Neutrophil (primary cell): ENCODE measurements at regions not wholly inside any gene's neighbourhood (a gene's known extent, or its start where the extent isn't known, plus 50 kb on each side); places are given as distances from the start of the nearest gene placed in this dataset.

Experiments
- H3K27ac ChIP-seq: fragments of 200-600 bp; sonication (generic); 2 replicates; pipeline ENCODE4 v1.5.1; 2016; ENCODE audit warnings: mild to moderate bottlenecking, moderate library complexity
- H3K27me3 ChIP-seq: fragments of 200-600 bp; sonication (generic); 2 replicates; pipeline ENCODE4 v1.6.0; 2016; ENCODE audit warnings: mild to moderate bottlenecking
- H3K36me3 ChIP-seq: fragments of 200-600 bp; sonication (generic); 2 replicates; pipeline ENCODE4 v1.5.1; 2017
- H3K4me1 ChIP-seq, 2 experiments: fragments of 200-600 bp in 1 of 2; sonication (generic) in 1 of 2; 1 replicate in 1 of 2; 2 replicates in 1 of 2; pipeline versions ENCODE4 v1.5.1 to v1.6.1; 2013 to 2016; ENCODE audit warnings: low read depth in 1 of 2, low read length in 1 of 2, mild to moderate bottlenecking in 1 of 2, moderate library complexity in 1 of 2; ENCODE audit not compliant: control insufficient read depth in 1 of 2, insufficient read depth in 1 of 2
- H3K4me3 ChIP-seq, 2 experiments: fragments of 200-600 bp in 1 of 2; sonication (generic) in 1 of 2; 1 replicate in 1 of 2; 2 replicates in 1 of 2; pipeline ENCODE4 v1.5.1; 2013 to 2016; ENCODE audit warnings: low read depth in 1 of 2, low read length in 1 of 2, mild to moderate bottlenecking in 1 of 2, moderate library complexity in 1 of 2
- H3K9me3 ChIP-seq: fragments of 200-600 bp; sonication (generic); 2 replicates; pipeline ENCODE4 v1.5.1; 2016
- CTCF ChIP-seq: fragments of 200-600 bp; sonication (generic); IDR thresholded peaks from 2 replicates; pipeline ENCODE4 v1.5.1; 2016; ENCODE audit warnings: antibody characterized with exemption

GRCh38 chr4:74534121-74534520 is 89.2 kb downstream of the AREG start:
- peaks cover 0 to 3% of the 10 kb centered on the region in 2 experiments for H3K4me1 ChIP-seq
- no peaks in the 10 kb centered on the region for H3K9me3 ChIP-seq
- TF ChIP-seq CTCF: no peak
- no peaks in the 10 kb centered on the region for H3K27me3 ChIP-seq
- no peak overlapping the region for H3K4me3 ChIP-seq
- H3K36me3 ChIP-seq: no peaks in the 10 kb centered on the region
- H3K27ac ChIP-seq: no peak overlapping the region

- Histone ChIP-seq H3K27me3 (no peaks in the 10 kb centered on the region), H3K36me3 (no peaks in the 10 kb centered on the region), H3K4me3 (no peak overlapping the region), H3K4me1 (peaks cover 0 to 3% of the 10 kb centered on the region in 2 experiments), H3K9me3 (no peaks in the 10 kb centered on the region), H3K27ac (no peak overlapping the region)
- TF ChIP-seq CTCF: no peak
Observed at GRCh38 chr4:74534936-74535335, 90.0 kb downstream of the AREG start.

GRCh38 chr4:74535512-74535911 is 90.6 kb downstream of the AREG start:
- Histone ChIP-seq H3K27ac (no peak overlapping the region), H3K27me3 (no peaks in the 10 kb centered on the region)

GRCh38 chr4:74536557-74536956 is 91.6 kb downstream of the AREG start:
- TF ChIP-seq CTCF: no peak
- Histone ChIP-seq H3K9me3 (no peaks in the 10 kb centered on the region), H3K4me1 (peaks cover 0 to 3% of the 10 kb centered on the region in 2 experiments), H3K36me3 (no peaks in the 10 kb centered on the region), H3K4me3 (no peak overlapping the region), H3K27ac (no peak overlapping the region), H3K27me3 (no peaks in the 10 kb centered on the region)

More at GRCh38 chr4:74535512-74535911, 90.6 kb downstream of the AREG start:
- no peaks in the 10 kb centered on the region for H3K36me3 ChIP-seq
- no peak for TF ChIP-seq CTCF
- H3K4me1 ChIP-seq: peaks cover 0 to 3% of the 10 kb centered on the region in 2 experiments
- H3K4me3 ChIP-seq: no peak overlapping the region
- H3K9me3 ChIP-seq: no peaks in the 10 kb centered on the region

- no peak for TF ChIP-seq CTCF
- Histone ChIP-seq H3K36me3 (no peaks in the 10 kb centered on the region), H3K4me3 (no peak overlapping the region), H3K4me1 (peaks cover 0 to 4% of the 10 kb centered on the region in 2 experiments), H3K27ac (no peak overlapping the region), H3K27me3 (no peaks in the 10 kb centered on the region), H3K9me3 (no peaks in the 10 kb centered on the region)
Observed at GRCh38 chr4:74537459-74537858, 92.5 kb downstream of the AREG start.
